ENCODE measurements at regions not wholly inside any gene's neighbourhood (a gene's known extent, or its start where the extent isn't known, plus 50 kb on each side); places are given as distances from the start of the nearest gene placed in this dataset.

DNA sequence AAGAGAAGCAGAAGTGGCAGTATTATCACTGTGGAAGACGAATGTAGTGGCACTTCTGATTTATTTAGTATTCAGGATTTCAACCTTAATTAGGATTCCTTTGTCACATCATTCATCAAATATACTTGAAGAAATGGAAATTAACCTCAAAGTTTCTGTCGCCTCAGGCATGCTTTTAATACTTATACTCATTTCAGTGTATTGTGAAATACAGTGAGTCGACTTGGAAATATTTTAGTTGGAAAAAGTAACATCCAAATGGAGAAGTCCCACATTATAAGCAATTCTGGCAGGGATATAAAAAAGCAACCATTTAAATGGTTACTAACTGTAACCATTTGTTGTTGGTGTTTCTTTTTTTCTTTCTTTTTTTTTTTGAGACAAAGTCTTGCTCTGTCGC is 648.8 kb downstream of the ARL4A start:
- no peak for DNase-seq

DNA sequence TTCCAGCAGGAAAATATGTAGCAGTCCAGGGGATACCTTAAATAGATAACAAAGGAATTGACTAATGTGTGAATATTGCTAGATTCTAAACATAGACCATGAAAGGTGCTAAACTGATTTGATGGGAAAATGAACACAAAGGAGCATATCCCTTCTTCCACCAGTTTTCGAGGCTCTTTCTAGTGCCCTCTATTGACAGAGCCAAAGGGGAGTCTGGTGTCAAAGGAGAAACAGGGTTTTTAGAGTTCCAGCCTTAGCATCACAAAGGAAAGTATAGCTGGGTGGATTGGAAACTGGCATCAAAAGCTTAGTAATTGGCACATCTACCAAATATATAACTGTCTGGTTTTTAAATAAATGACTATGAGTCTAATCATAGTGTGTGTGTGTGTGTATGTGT is 636.8 kb downstream of the ETV1 start:
- DNase-seq, result no peak

DNA sequence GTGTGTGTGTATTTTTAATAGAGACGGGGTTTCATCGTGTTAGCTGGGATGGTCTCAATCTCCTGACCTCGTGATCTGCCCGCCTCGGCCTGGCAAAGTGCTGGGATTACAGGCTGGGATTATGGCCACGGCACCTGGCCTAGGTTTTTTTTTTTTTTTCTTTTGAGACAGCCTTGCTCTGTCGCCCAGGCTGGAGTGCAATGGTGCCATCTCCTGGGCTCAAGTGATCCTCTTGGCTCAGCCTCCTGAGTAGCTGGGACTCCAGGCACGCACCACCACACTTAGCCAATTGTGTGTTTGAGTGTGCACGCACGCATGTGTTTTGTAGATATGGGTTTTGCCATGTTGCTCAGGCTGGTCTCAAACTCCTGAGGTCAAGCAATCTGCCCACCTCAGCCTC is 629.8 kb downstream of the ETV1 start:
- DNase-seq, result no peak

DNA sequence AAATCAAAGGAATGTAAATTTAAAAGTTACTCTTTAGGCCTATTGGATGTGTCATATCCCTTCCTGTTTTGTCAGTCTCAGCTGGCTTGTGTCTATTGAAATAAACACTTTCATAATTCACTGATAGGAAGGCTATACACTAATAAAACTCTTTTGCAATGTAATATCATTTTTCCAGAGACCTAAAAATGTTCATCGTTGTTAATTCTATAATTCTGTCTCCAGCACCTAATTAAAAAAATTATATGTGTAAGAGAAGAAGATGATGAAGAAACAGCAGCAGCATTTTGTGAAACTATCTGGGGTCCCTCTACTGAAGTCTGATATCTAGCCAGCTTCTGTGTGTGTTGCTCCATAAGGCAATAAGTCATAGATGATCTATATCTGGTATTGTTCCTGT is 602.7 kb downstream of the ETV1 start:
- no peak for DNase-seq

DNA sequence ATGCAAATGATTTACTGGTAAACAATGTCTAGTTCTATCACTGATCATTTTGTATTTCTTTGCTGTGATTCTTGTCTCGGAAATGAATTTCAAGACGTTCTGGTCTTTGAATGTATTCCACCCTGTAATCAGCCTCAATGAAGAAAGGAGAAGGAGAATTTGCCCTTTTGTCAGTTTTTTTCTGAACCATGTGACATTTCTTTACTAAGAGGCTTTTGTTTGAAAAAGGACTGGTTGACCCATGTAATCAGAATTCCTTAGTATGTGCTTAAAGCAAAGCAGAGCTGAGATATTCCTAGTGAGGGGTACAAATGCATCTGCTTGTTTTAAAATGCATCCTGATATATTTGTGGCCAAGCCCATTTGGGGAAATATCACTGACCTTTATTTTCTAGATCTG is 581.6 kb downstream of the ETV1 start:
- no peak for DNase-seq

DNA sequence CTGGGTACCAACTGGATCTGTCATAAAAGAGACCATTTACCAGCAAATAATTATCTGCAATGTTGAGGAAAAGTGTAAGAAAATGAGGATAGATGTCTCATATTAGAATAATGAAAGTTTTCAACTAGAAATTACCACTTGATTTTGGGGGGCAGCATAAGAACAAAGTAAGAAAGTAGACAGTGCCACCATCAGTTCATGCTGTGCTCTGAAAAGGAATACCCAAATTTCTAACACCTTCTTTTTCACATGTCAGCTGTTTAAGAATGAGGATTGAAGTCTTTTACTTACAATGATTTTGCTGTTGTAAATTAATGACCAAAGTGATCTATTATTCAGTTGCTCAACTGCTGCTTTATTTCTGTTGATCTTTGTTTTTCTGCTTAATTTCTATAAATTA is 578.3 kb downstream of the ETV1 start:
- DNase-seq, result no peak

DNA sequence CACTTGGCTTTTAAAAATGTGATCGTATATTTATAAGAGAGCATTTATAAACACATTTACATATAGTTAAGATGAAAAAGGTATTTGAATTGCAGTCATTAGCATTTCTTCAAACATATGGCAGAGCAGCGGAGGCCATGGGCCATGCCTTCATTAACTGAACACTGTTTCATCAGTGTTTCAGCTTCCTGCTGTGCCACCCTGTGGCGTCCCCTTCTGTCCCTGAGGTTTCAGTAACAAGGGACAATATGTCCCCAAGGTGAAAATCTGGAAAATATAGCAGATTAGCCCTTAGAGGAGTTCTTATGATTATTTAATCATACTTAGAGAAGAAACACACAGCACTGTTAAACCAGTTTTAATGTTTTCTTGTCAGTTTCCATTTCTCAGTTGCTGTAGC is 577.8 kb downstream of the ETV1 start:
- DNase-seq, result no peak

DNA sequence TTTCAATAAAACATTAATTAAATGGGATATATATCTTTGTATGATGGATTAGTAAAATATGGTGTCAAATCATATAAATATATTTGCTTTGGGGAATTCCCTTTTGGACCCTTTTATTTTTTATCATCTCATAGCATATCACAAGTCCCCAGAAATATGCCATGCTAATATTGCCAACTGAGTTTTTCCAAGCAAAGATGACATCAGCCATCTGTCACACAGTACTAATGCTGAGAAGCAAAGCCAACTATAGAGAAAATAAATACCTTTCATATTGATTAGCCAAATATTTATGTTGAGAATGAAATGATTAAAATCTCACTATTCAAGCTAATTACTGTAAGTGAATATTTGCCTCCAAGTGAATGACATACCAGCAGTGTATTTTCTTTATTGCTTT is 575.3 kb downstream of the ETV1 start:
- no peak for DNase-seq

DNA sequence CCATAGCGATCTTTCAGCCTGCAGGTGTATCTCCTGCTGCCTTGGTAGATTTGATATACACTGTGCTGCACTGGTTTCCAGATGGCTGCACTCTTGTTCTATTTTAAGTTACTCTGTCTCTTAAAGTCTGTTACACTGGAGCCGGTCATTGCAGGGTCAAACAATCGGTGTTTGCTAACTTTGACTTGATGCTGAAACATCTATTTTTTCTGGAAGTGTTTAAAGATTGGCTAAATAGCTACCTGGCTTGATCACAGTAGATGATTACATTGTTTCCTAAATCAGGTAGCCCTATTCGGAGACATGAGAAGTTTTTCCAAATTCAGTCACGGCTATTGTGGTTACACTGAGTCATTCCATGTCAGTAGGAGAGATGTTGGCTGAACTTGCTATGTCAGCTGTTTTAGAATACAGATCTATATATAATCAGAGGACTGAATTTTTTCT is 574.8 kb downstream of the ETV1 start:
- peak; percentile 79 for DNase-seq

DNA sequence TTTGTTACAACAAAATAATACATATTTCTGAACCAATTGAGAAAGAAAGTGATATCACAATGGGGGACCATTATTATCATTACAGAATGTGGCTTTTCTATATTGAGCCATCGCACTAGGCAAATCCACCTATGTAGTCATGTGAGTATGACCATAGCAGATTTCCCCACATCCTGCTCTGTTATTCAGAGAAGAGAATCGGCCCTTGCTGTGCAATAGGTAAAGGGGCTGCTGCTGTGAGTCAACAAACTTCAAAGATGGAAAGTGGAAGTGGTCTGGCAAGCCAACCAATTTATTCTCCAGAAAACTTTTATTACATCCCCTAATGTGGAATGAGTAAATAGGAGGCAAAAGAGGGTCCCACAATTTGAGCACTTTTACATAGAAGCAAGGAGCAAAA is 573.4 kb downstream of the ETV1 start:
- DNase-seq, result no peak

DNA sequence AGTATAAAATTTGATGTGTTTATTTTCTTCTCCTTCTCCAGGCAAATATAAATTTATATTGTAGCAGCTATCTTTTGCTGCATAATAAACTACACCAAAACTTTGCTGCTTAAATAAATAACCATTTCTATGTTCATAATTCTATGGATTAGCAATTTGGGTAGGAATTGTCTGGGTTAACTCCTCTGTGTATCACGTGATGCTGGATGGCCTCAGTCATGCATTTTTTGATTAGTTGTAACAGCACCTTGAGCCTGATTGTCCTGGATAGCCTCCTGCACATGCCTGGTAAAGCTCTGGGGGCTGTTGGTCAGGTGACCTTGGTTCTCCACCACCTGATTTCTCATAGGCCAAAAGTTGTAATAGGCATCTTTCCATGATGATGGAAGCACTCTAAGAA is 572.9 kb downstream of the ETV1 start:
- DNase-seq, result no peak

DNA sequence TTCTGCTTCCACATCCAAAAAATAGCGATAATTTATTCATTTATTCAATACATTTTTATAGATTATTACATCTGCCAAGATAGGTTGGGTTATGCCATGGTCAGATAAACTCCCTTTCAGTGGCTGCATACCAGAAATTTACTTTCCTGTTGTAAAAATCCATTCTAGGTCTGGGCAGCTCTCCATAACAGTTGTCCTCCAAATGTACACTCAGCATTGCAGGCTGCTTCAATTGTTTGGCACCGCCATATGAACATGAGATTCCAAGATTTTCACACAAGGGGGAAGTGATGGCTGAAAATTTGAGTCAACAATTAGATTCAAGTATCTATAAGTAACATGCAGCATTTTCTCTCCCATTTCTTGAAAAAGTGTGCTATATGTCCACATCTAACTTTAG is 568.7 kb downstream of the ETV1 start:
- no peak for DNase-seq

DNA sequence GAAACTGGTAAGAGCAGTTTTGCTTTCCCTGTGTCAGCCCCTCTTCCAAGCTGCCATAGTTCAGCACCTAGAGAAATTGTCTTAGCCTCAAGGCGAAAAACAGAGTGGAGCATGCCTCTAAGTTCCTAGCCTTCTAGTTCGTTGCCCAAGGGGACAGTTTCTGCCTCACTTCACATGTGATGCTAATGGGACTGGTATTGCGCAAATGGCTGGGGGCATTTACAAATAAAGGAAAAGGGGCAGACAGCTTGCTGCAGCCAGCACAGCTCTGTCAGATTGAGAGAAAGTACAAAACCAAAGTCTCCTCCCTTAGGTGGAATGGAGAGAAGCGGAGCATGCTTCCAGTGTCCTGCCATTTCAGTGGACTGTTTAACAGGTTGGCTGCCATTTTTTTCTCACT is 567.7 kb downstream of the ETV1 start:
- no peak for DNase-seq

DNA sequence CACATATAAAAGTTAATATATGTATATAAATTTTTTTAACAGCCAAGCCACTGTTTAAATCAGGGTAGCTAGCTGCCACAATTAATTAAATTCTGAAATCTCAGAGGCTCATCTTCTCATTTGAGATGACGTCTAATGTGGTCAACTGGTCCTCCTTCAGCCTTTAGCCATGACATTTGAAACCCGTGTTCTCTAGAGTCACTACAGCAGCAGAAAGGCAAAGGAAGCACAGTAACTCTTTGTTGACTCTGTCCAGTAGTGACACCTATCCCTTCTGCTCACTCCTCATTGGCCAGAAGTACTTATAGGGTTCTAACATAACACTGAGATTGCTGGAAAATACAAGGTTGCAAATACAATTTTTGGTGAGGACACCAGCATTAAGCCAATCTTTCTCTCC is 555.5 kb downstream of the ETV1 start:
- no peak for DNase-seq

DNA sequence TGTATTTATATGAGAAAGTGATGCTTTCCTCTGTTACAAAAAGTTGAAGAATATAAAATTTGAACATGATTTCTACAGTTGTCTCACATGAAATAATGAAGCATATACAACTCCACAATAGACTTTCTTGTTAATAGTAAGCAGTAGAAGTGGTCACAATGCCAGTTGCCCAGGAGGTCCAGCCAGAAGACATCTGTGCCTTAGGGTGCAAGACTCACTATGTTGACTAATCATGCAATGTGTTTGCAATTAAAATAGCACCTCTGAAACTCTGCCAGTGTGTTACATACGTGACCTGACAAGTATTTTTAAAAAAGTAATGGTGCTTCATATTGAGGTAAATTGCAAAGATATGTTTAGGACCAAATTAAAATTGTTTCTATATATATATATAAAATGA is 547.2 kb downstream of the ETV1 start:
- DNase-seq, result no peak

DNA sequence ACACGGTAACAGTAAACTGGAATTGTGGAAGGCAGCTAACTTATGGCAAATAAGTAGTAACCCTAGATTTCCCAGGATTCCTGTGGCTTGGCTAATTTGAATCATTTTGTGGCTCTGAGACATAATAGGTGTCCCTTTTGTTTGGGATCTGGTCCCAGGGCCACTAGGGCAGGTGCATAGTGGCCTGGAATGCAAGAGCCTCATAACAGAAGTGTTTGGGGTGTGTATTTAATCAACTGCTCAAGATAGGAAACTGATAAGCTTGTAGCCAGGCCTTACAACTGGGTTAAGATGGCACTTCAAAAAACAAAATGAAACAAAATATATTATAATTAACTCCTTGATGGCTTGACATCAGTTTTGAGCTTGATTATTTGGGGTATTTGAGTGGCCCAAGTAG is 541.8 kb downstream of the ETV1 start:
- no peak for DNase-seq

DNA sequence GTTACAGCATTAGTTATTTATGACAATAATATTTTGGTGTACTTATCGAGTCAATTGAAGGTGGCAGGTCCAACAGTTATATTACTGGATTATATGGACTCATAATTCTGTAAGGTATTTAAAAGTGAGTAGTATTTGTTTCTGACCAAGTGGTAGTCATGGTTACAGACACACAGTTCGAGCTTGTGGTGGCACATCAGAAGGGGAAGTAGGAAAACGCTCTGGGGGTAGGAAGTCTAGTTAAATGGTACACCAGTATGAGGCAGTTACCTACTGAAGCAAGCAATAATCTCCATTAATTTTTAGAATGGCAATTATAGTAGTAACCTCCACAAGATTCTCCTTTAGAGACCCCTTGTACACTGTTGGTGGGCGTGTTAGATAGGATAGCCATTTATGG is 541.2 kb downstream of the ETV1 start:
- no peak for DNase-seq

DNA sequence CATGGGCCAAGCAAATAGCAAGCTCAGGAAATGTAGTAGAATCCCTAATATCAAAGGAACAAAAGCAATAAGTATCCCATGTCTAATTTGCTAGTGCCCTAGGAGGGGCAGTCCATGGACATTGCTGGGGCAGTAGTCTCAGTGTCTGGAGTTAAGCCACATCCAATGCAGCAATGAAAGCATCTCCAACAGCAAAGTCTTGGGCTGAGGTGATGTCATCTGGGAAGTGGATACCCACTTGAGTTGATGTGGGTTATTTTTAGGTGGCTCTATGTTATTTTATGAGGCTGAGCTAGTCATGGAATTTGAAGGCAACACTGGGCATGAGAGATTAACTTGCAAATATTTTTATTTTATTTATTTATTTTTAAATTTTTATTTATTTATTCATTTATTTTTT is 540.0 kb downstream of the ETV1 start:
- no peak for DNase-seq

DNA sequence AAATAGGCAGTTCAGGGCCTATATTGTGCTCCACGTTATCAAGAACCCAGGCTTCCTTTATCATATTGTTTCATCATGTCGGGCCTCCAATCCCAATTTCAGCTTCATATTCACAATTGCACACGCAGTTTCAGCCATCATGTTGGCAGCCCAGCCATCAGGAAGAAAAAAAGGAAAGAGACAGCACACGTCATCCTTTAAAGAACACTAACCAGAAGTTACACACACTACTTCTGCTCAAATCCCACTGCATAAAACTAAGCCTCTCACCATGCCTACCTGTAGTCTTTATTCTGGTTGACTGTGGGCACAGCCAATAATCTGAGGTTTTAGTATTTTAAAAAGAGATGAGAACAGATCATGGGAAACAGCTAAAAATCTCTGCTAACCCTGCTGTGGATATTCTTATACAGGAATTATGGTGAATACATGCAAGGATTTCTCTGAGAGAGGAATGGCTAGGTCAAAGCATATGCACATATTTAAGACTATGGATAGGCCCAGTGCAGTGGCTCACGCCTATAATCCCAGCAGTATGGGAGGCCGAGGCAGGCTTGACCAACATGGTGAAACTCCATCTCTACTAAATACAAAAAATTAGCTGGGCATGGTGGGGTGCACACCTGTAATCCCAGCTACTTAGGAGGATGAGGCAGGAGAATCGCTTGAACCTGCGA is 534.4 kb downstream of the ETV1 start:
- no peak for DNase-seq

DNA sequence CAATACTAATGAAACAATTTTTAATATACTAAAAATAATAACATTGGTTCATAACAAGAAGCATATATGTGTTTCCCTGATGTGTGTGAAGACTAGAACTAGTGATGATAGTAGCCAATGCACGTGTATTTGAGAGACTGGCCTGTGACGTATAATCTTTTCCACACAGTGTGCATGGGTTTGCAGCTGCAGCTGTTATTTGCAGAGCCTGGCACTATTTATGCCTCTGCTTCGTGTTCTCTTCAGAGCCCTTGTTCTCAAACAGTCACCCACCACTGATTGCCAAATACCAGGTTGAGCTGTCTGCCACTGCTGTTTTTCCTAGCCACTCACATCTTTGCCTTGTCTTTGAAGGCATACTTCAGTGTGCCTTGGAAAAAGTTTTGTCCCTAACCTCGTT is 531.7 kb downstream of the ETV1 start:
- DNase-seq, result peak; percentile 82

DNA sequence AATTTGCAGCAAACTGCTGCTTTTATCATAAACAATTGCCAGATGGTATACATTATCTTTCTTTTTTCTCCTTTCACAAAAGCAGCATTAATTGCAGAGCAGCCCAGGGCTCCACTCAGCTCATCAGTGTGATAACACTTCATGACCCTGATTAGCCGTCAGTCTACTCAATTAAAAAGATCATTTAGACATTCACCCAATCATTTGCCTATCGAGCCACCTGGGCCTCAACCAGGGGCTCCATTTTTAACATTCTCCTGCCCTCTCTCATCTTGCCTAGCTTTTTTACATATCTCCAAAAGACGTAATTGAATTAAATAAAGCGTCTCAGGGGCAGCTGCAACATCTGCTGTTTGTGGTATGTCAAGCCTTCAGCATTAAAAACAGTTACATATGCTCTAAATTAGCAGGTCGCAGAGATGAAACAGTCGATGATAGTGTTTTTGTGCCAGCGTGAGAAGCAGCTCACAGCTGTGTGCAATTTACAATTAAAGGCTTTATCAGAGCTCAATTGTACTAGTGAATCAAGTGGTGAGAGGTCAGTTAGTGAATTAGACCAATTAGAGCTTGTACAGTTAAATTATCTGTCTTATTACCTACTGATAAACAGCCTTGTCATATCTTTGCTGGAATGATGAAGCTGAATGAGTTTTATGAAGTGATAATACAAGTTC is 522.5 kb downstream of the ETV1 start:
- DNase-seq, result no peak

DNA sequence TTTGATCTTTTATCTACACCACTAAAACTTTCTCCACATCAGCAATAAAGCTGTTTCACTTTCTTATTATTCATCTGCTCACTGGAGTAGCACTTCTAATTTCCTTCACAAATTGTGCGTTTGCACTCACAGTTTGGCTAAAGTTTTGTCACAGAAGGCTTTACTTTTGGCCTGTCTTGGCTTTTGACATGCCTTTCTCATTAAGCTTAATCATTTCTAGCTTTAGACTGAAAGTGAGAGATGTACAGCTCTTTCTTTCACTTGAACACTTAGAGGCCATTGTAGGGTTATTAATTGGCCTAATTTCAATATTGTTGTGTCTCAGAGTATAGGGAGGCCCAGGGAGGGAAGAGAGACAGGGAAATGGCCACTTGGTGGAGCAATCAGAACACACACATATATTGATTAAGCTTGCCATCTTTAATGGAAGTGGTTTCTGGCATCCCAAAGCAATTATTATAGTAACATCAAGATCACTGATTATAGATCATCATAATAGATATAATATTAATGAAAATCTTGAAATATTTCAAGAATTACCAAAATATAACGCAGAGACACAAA is 512.5 kb downstream of the ETV1 start:
- DNase-seq, result no peak

DNA sequence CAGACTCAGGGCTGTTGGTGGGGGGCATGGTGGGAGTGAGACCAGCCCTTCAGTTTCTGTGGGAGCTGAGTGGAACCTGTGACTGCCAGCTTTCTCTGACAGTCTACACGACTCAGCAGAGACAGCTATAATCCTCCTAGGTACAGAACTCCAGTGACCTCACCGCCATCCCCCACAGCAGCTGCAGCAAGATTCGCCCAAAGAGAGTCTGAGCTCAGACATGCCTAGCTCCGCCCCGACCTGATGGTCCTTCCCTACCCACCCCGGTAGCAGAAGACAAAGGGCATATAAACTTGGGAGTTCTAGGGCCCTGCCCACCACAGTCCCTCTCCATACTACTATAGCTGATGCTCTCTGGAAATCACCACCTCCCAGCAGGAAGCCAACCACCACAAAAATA is 500.1 kb downstream of the ETV1 start:
- no peak for DNase-seq

DNA sequence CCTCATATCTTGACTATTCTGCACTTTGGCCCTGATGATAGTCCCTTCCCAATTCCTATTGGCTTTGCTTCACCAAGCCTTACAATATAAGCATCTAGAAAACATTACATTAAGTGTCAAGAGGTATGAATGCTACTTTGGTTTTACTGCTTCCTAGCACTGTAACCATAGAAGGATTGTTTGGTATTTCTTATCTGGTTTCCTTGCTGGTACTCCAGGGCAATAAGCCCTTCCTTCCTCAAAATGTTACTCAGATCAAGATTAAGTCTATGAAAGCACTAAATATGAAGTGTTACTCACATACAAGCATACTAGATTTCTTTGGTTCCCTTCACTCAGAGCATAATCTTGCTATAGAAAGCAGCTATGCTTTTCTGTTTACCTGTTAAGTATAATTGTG is 492.5 kb downstream of the ETV1 start:
- DNase-seq, result no peak

DNA sequence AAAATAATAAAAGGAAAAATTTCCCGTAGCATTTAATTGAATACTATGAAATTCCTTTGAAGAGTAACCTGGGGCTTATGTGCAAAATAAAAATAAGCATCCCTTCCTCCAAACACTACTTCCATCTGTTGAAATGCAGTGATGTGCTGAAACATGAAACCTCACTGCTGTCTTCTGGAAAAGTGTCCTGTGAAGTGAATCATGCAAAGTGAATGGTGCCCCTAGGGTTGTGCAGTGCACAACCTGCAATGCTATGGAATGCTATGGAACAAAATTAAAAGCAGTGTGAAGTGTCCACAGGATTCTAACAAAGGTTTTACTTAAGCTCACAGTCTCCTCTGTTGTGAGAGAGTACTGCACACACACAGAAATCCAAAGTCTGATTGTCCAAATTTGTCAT is 480.9 kb downstream of the ETV1 start:
- DNase-seq, result no peak
